NCI-H187 treated with DMSO at 0.1 percent for 48 hours (cell line): ENCODE measurements at regions not wholly inside any gene's neighbourhood (a gene's known extent, or its start where the extent isn't known, plus 50 kb on each side); places are given as distances from the start of the nearest gene placed in this dataset.

Experiments
- DNase-seq: peaks from one replicate; lab custom pipeline; 2025; lab: John Stamatoyannopoulos, UW

DNA sequence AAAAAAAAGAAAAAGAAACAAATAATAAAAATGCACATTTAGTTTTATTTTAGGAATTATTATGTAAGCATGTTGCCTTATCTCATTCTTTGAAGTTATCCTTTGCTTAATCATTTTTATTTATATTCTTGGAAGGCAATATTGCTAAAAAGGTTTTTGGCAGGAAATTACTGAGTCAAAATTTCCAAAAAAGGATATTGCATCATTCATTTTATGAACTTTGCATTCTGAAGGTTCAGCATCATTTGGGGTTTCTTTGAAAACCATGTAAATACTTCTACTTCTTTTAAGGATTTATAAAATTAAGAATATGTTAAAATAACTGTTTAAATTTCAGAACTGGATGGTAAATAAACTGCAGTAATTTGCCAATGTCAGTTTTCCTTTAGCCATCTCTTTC is 94.2 kb upstream of the CTNND2 start:
- DNase-seq: no peak

DNA sequence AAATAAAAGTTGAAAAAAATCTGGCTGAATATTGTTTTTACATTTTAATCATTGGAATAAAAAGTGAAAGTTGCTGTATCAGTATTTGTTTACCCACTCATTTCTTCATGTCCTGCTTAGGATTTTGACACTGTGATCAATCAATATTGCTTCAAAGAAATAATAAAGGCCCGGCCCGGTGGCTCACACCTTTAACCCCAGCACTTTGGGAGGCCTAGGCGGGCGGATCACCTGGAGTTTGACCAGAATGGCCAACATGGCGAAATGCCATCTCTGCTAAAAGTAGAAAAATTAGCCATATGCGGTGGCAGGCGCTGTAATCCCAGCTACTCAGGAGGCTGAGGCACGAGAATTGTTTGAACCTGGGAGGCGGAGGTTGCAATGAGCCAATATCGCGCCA is 93.7 kb upstream of the CTNND2 start:
- DNase-seq: no peak

GRCh38 chr5:11992518-11992917 is 88.3 kb upstream of the CTNND2 start:
- DNase-seq: no peak

DNA sequence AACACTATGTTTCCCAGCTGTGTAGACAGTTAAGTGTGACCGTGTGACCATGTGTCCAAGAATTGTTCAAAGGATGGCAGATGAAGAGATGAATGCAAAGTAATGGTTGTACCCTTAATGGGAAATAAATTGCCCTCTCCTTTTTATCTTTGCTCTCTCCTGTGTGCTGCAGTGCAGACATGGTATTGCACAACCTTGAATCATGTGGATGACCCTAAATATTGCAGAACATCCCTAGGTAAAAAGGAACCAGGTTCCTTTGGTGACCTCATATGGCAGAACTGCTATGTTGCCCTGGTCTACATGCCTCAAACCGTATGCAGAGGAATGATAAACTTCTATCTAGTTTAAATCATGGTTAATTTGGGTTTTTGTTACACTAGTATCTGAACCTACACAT is 81.7 kb upstream of the CTNND2 start:
- no peak for DNase-seq

DNA sequence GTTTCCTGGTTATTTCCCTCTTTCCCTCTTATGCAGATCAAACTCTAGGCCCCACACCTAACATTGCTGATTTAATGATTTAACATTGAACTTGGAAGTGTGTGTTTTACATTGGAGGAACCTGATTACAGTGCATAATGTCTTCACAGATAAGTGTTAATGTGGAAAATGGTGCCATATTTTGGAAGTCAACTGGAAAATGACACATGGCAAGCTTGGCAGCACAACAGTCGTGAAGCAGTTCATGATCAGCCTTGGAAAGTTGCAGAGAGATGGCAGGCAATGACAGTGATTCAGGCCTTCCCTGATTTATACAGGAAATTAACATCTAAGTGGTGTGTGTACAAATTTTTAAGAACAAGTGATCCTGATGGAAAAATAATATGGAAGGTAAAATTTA is 80.0 kb upstream of the CTNND2 start:
- DNase-seq: no peak

- no peak for DNase-seq
These were observed 77.7 kb upstream of the CTNND2 start for GRCh38 chr5:11981986-11982385.

- no peak for DNase-seq
These were observed 73.7 kb upstream of the CTNND2 start for GRCh38 chr5:11977904-11978303.

- no peak for DNase-seq
These were observed 69.2 kb upstream of the CTNND2 start for GRCh38 chr5:11973469-11973868.

GRCh38 chr5:11963227-11963626 is 59.0 kb upstream of the CTNND2 start:
- DNase-seq: no peak

DNA sequence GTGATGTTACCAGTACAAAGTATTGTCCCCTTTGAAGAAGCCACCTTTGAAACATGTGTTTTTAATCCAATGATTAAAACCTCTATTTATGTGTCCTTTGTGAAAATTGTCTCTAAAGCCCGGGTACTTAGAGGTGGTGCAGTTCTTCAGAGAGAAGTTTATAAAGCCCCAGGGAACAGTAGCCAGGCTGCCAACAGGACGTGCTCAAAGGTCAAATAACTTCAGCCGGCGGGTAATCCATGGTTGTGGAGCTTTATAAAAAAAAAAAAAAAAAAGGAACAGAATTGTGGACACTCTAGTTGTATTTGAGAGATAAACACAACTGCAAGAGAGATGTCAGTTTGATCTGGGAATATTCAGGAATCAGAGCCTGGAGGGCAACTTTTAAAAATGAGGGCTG is 57.9 kb upstream of the CTNND2 start:
- no peak for DNase-seq

DNA sequence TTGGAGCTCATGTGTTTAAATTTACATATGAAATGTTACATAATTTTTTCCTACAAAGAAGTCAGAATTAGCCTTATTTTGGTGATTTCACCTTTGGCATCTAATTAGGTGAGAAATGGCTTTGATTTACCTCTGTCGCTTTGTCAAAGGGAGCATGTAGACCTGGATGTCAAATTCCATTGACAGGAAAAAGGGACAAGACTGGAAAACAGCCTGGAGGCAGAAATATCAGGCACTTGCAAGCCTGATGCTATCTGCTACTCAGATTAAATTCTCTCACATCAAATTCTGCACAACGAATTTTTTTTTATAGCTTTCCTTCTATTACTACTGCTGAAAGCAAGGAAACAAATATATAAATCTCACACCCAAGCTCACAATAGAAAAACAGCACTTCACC is 54.1 kb upstream of the CTNND2 start:
- DNase-seq: no peak

DNA sequence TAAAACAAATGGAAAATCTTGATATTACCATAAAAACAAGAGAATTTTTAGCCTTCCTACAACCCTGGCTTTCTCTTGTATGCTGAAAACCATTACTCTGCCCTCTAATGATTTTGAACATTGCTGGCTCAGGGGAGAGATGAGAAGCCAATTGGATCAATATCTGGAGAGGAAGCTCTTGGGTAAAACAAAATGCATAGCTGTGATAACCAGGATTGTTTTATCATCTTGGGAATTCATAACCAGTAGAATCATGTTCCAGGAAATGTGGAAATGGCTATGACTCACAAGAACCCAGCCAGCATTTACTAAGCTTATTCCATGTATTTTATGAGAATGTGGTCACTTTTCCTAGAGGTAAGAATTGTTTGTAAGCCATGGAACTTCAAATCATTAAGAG is 51.1 kb upstream of the CTNND2 start:
- no peak for DNase-seq
